HepG2 (cell line): ENCODE measurements at regions not wholly inside any gene's neighbourhood (a gene's known extent, or its start where the extent isn't known, plus 50 kb on each side); places are given as distances from the start of the nearest gene placed in this dataset.

Source experiments
- ATAC-seq: fragments of 200-7000 bp; cut with Tn5 transposase; 3 replicates; pipeline ENCODE4 v1.9.1; 2020; ENCODE audit warnings: mild to moderate bottlenecking, moderate library complexity
- BruUV-seq: library from RNA; stranded (reverse); fragments of 400-500 nt; replicated peaks from 2 replicates; lab custom pipeline; 2021; lab: Mats Ljungman, UMichigan
- CTCF ChIA-PET: fragments of 300-600 bp; formaldehyde crosslinking; extraction: SDS; loops from one replicate; lab custom pipeline; 2021; ENCODE audit warnings: low total read pairs, inconsistent platforms, low intra/inter-chr PET ratio; lab: Yijun Ruan, JAX
- POLR2A ChIA-PET: fragments of 350-600 bp; sonication (Branson Sonifier 250); formaldehyde crosslinking; loops from one replicate; lab custom pipeline; 2020; ENCODE audit warnings: antibody characterized with exemption, inconsistent platforms; lab: Yijun Ruan, JAX
- DNase-seq: peaks from one replicate; pipeline ENCODE4 v3.0.0-alpha.2; 2015; ENCODE audit warnings: low spot score
- FAIRE-seq: peaks from 3 replicates; lab custom pipeline; 2011; peaks lifted over from hg19 to GRCh38; lab: Jason Lieb, UNC
- H2AFZ ChIP-seq: one replicate; pipeline ENCODE4 v1.6.1; 2011; ENCODE audit warnings: low read length, inconsistent platforms
- H3K27ac ChIP-seq: fragments of 300-600 bp; 3 replicates; pipeline ENCODE4 v1.8.0; 2011; ENCODE audit warnings: mixed run types, mild to moderate bottlenecking, mixed read lengths, low read length, inconsistent platforms; ENCODE audit not compliant: insufficient read depth; ENCODE audit errors: extremely low read length
- H3K27me3 ChIP-seq, 2 experiments: fragments of 200-600 bp in 1 of 2; 2 replicates in 1 of 2; 3 replicates in 1 of 2; pipeline versions ENCODE4 v1.6.0 to v1.8.0; 2011; ENCODE audit warnings: low read length in 2 of 2, mild to moderate bottlenecking in 2 of 2, moderate library complexity in 2 of 2, inconsistent platforms in 1 of 2; ENCODE audit not compliant: insufficient read depth in 2 of 2, control insufficient read depth in 1 of 2
- H3K36me3 ChIP-seq, 2 experiments: fragments of 200-600 bp in 1 of 2; replicated peaks in 1 of 2; 2 replicates in 1 of 2; 3 replicates in 1 of 2; pipeline versions ENCODE4 v1.5.1 to v1.8.0; 2011; ENCODE audit warnings: low read length in 2 of 2, inconsistent platforms in 1 of 2; ENCODE audit not compliant: insufficient read depth in 2 of 2, control insufficient read depth in 1 of 2
- H3K4me1 ChIP-seq: 2 replicates; pipeline ENCODE4 v1.5.1; 2012; ENCODE audit warnings: low read length, inconsistent platforms; ENCODE audit not compliant: insufficient read depth
- H3K4me2 ChIP-seq: 2 replicates; pipeline ENCODE4 v1.6.0; 2011; ENCODE audit warnings: low read depth, low read length, inconsistent platforms
- H3K4me3 ChIP-seq, 3 experiments: fragments of 200-600 bp in 1 of 3; sonication (generic), shearing (Covaris generic) in 1 of 3; replicated peaks in 1 of 3; 2 replicates each; pipeline ENCODE4 v1.5.1; 2011 to 2016; ENCODE audit warnings: low read length in 3 of 3, inconsistent platforms in 2 of 3, low read depth in 2 of 3, mild to moderate bottlenecking in 2 of 3, control low read depth in 1 of 3, mixed read lengths in 1 of 3; ENCODE audit not compliant: insufficient read depth in 1 of 3
- H3K79me2 ChIP-seq: one replicate; pipeline ENCODE4 v1.6.1; 2011; ENCODE audit warnings: low read length, inconsistent platforms; ENCODE audit not compliant: insufficient read depth
- H3K9ac ChIP-seq: 2 replicates; pipeline ENCODE4 v1.6.0; 2011; ENCODE audit warnings: mild to moderate bottlenecking, low read depth, low read length, inconsistent platforms; ENCODE audit not compliant: insufficient read depth
- H3K9me3 ChIP-seq: 2 replicates; pipeline ENCODE4 v1.5.1; 2012; ENCODE audit warnings: mild to moderate bottlenecking, low read length
- H4K20me1 ChIP-seq: 2 replicates; pipeline ENCODE4 v1.6.0; 2011; ENCODE audit warnings: inconsistent platforms, mild to moderate bottlenecking, low read length, moderate library complexity; ENCODE audit not compliant: insufficient read depth
- AKNA ChIP-seq: sonication (generic); formaldehyde crosslinking; IDR thresholded peaks from 2 replicates; pipeline ENCODE4 v1.4.0; 2020; ENCODE audit warnings: missing genetic modification reagents, borderline replicate concordance
- CHD2 ChIP-seq: IDR thresholded peaks from 2 replicates; pipeline ENCODE4 v1.6.1; 2011; ENCODE audit warnings: low read depth, low read length, improper control_type of control experiment
- ETV6 ChIP-seq: sonication (generic); formaldehyde crosslinking; conservative IDR thresholded peaks from 2 replicates; pipeline ENCODE4 v1.4.0; 2020; ENCODE audit warnings: missing genetic modification reagents
- GPN1 ChIP-seq: sonication (generic); formaldehyde crosslinking; IDR thresholded peaks from 2 replicates; pipeline ENCODE4 v1.5.1; 2020; ENCODE audit warnings: missing genetic modification reagents, borderline replicate concordance
- IKZF5 ChIP-seq: IDR thresholded peaks from 2 replicates; pipeline ENCODE4 v1.6.1; 2018; ENCODE audit warnings: missing genetic modification reagents, mild to moderate bottlenecking, missing compliant biosample characterization
- IRF1 ChIP-seq: sonication (generic); formaldehyde crosslinking; IDR thresholded peaks from 2 replicates; pipeline ENCODE4 v1.4.0; 2020; ENCODE audit warnings: low read depth, mild to moderate bottlenecking, missing genetic modification reagents
- ISL2 ChIP-seq: sonication (generic); formaldehyde crosslinking; IDR thresholded peaks from 2 replicates; pipeline ENCODE4 v1.5.0; 2020; ENCODE audit warnings: missing genetic modification reagents
- NFKB2 ChIP-seq: sonication (generic); formaldehyde crosslinking; IDR thresholded peaks from 2 replicates; pipeline ENCODE4 v1.4.0; 2020; ENCODE audit warnings: missing genetic modification reagents, borderline replicate concordance
- NFKBIZ ChIP-seq: IDR thresholded peaks from 2 replicates; pipeline ENCODE4 v1.6.1; 2018; ENCODE audit warnings: missing genetic modification reagents, missing compliant biosample characterization
- NPAS2 ChIP-seq: sonication (generic); formaldehyde crosslinking; IDR thresholded peaks from 2 replicates; pipeline ENCODE4 v1.8.0; 2022; ENCODE audit warnings: mild to moderate bottlenecking, missing genetic modification reagents, borderline replicate concordance
- SOX6 ChIP-seq, 2 experiments: fragments of 450-650 bp in 1 of 2; sonication (generic) in 1 of 2; formaldehyde crosslinking in 1 of 2; IDR thresholded peaks; 2 replicates each; pipeline versions ENCODE4 v1.4.0 to v1.6.1; 2017 to 2020; ENCODE audit warnings: antibody characterized with exemption in 1 of 2, mild to moderate bottlenecking in 1 of 2, missing genetic modification reagents in 1 of 2
- ZBTB46 ChIP-seq: sonication (generic); formaldehyde crosslinking; IDR thresholded peaks from 2 replicates; pipeline ENCODE4 v1.4.0; 2020; ENCODE audit warnings: mild to moderate bottlenecking, missing genetic modification reagents, borderline replicate concordance
- ZNF468 ChIP-seq: sonication (generic); formaldehyde crosslinking; IDR thresholded peaks from 2 replicates; pipeline ENCODE4 v1.8.0; 2022; ENCODE audit warnings: mild to moderate bottlenecking, moderate library complexity, missing genetic modification reagents
- WGBS: methylation state at CpG from one replicate; pipeline ENCODE4 v1.1.6; 2017; ENCODE audit warnings: low lambda C conversion rate; 5-methylcytosine and 5-hydroxymethylcytosine counted together
- in situ Hi-C: cut with HindIII; loops from 2 replicates; pipeline ENCODE4 v1.10.0; 2017; ENCODE audit warnings: low pct_unique_long_range_greater_than_20kb; ENCODE audit not compliant: extremely low pct_ligation_motif_present
- intact Hi-C: fragments of 100-400 bp; cut with micrococcal nuclease; formaldehyde crosslinking; loops from one replicate; pipeline ENCODE4 v1.10.0; 2022; ENCODE audit not compliant: unreplicated experiment

GRCh38 chr4:82219346-82219745, 154.4 kb downstream of the HNRNPD start:
- Histone ChIP-seq H3K9ac (no peak overlapping the region), H3K4me1 (no peaks in the 10 kb centered on the region), H3K36me3 (no peaks in the 10 kb centered on the region), H2AFZ (no peak overlapping the region), H3K27me3 (no peaks in the 10 kb centered on the region), H3K9me3 (no peaks in the 10 kb centered on the region)
- BruUV-seq, result no TSS peak
- ATAC-seq, result no peak
- in situ Hi-C loops, result no loop called here
- intact Hi-C loops, result no loop called here
- TF ChIP-seq IKZF5 (no peak), CHD2 (no peak), SOX6 (IDR thresholded peaks at IDR 0.05) (no peak), SOX6 (CRISPR knock-in tag; IDR thresholded peaks at IDR 0.05) (no peak), IRF1 (no peak), GPN1 (CRISPR knock-in tag) (no peak), ISL2 (CRISPR knock-in tag) (no peak), ETV6 (no peak), NPAS2 (CRISPR knock-in tag) (no peak), NFKBIZ (CRISPR knock-in tag) (no peak), ZBTB46 (CRISPR knock-in tag) (no peak), NFKB2 (CRISPR knock-in tag) (no peak), AKNA (no peak), ZNF468 (CRISPR knock-in tag) (no peak)
- TF ChIP-seq, all 625 proteins: peak for 0
- no peak for FAIRE-seq
- WGBS, result 10% methylated on average over 4 of the region's 6 CpGs
- H3K4me3 ChIP-seq, result no peak overlapping the region
- CTCF ChIA-PET, result no interaction called here
- no peak overlapping the region for H3K4me2 ChIP-seq
- no peak overlapping the region for H3K27ac ChIP-seq
- POLR2A ChIA-PET, result no interaction called here
- no peaks in the 10 kb centered on the region for H4K20me1 ChIP-seq
- H3K79me2 ChIP-seq, result no peaks in the 10 kb centered on the region
- DNase-seq, result no peak
